OCI-LY1 (cell line): ENCODE measurements at regions not wholly inside any gene's neighbourhood (a gene's known extent, or its start where the extent isn't known, plus 50 kb on each side); places are given as distances from the start of the nearest gene placed in this dataset.
"Not testable (repeated sequence)": the region's sequence is repeated elsewhere in the genome, so short reads cannot be mapped to it uniquely, and the experiment has no call there.

Experiments used
- H2AFZ ChIP-seq: fragments of 200-600 bp; sonication (generic), shearing (Covaris generic); 2 replicates; pipeline ENCODE4 v1.6.0; 2014; ENCODE audit warnings: antibody characterized with exemption, mild to moderate bottlenecking, low read length
- H3F3A ChIP-seq: fragments of 200-600 bp; sonication (generic), shearing (Covaris generic); 2 replicates; pipeline ENCODE4 v1.6.0; 2014; ENCODE audit warnings: mild to moderate bottlenecking, antibody characterized with exemption, low read length, moderate library complexity; ENCODE audit not compliant: insufficient read depth
- H3K27ac ChIP-seq: fragments of 200-600 bp; sonication (generic); 2 replicates; pipeline ENCODE4 v1.5.1; 2014; ENCODE audit warnings: low read length, mixed run types, mild to moderate bottlenecking, low read depth; ENCODE audit not compliant: poor library complexity, severe bottlenecking
- H3K27me3 ChIP-seq: fragments of 200-600 bp; sonication (generic); 2 replicates; pipeline ENCODE4 v1.6.0; 2014; ENCODE audit warnings: antibody characterized with exemption, mild to moderate bottlenecking, low read length, moderate library complexity; ENCODE audit not compliant: insufficient read depth
- H3K36me3 ChIP-seq: fragments of 200-600 bp; sonication (generic); 2 replicates; pipeline ENCODE4 v1.6.1; 2014; ENCODE audit warnings: mild to moderate bottlenecking, antibody characterized with exemption, low read length, moderate library complexity, mixed read lengths; ENCODE audit not compliant: insufficient read depth
- H3K4me1 ChIP-seq: fragments of 200-600 bp; sonication (generic); 2 replicates; pipeline ENCODE4 v1.5.1; 2014; ENCODE audit warnings: mild to moderate bottlenecking, low read length, moderate library complexity; ENCODE audit not compliant: insufficient read depth, severe bottlenecking
- H3K4me2 ChIP-seq: fragments of 200-600 bp; sonication (generic), shearing (Covaris generic); 2 replicates; pipeline ENCODE4 v1.6.1; 2014; ENCODE audit warnings: low read length
- H3K4me3 ChIP-seq: fragments of 200-600 bp; sonication (generic); 2 replicates; pipeline ENCODE4 v1.5.1; 2014; ENCODE audit warnings: low read length, low read depth, mild to moderate bottlenecking, mixed read lengths; ENCODE audit not compliant: poor library complexity, severe bottlenecking
- H3K79me2 ChIP-seq: fragments of 200-600 bp; shearing (Covaris generic); 2 replicates; pipeline ENCODE4 v1.6.1; 2016; ENCODE audit warnings: mixed run types, low read length, mixed read lengths; ENCODE audit not compliant: insufficient read depth
- H3K9ac ChIP-seq: fragments of 200-600 bp; sonication (generic), shearing (Covaris generic); 2 replicates; pipeline ENCODE4 v1.6.1; 2014; ENCODE audit warnings: mild to moderate bottlenecking, low read length, mixed read lengths
- H3K9me2 ChIP-seq: fragments of 200-600 bp; sonication (generic), shearing (Covaris generic); 2 replicates; pipeline ENCODE4 v1.6.1; 2014; ENCODE audit warnings: low read depth, mild to moderate bottlenecking, low read length, mixed read lengths
- H3K9me3 ChIP-seq: fragments of 200-600 bp; shearing (Covaris generic); 2 replicates; pipeline ENCODE4 v1.6.1; 2014; ENCODE audit warnings: low read length, mixed read lengths
- H4K20me1 ChIP-seq: fragments of 200-600 bp; sonication (generic), shearing (Covaris generic); 2 replicates; pipeline ENCODE4 v1.6.0; 2016; ENCODE audit warnings: mild to moderate bottlenecking, low read length; ENCODE audit not compliant: insufficient read depth
- EZH2 ChIP-seq: fragments of 200-600 bp; sonication (generic), shearing (Covaris generic); IDR thresholded peaks from 2 replicates; pipeline ENCODE4 v1.8.0; 2017; ENCODE audit warnings: borderline replicate concordance, mixed run types, mild to moderate bottlenecking, antibody characterized with exemption, low read length, moderate library complexity, mixed read lengths
- TF ChIP-seq, protein P1 (sequence below): fragments of 200-600 bp; sonication (generic), shearing (Covaris generic); IDR thresholded peaks from 2 replicates; pipeline ENCODE4 v1.5.1; 2017; ENCODE audit warnings: mild to moderate bottlenecking, antibody characterized with exemption, low read length, moderate library complexity, mixed read lengths

DNA sequence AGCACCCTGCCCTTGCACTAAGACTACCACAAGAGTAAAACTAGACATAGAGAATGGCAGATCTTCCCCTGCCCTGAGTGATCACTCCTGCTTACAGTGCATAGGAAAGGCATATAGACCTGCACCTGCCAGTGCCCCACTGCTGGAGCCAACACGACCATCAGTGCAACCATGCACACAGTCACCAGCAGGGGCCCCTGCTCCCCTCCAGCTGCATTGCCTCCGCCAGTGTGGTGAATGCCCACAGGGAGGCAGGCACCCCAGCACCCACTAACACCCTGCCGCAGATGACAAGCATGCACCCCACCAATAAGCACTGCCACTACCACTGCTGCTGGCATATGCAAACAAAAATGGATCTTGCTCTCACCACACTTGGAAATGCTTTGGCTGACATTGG lies 478.8 kb downstream of the ADCYAP1 start:
- Histone ChIP-seq H4K20me1 (no peaks in the 10 kb centered on the region), H3K9me3 (no peaks in the 10 kb centered on the region)
- TF ChIP-seq EZH2: no peak
- TF ChIP-seq, protein P1, sequence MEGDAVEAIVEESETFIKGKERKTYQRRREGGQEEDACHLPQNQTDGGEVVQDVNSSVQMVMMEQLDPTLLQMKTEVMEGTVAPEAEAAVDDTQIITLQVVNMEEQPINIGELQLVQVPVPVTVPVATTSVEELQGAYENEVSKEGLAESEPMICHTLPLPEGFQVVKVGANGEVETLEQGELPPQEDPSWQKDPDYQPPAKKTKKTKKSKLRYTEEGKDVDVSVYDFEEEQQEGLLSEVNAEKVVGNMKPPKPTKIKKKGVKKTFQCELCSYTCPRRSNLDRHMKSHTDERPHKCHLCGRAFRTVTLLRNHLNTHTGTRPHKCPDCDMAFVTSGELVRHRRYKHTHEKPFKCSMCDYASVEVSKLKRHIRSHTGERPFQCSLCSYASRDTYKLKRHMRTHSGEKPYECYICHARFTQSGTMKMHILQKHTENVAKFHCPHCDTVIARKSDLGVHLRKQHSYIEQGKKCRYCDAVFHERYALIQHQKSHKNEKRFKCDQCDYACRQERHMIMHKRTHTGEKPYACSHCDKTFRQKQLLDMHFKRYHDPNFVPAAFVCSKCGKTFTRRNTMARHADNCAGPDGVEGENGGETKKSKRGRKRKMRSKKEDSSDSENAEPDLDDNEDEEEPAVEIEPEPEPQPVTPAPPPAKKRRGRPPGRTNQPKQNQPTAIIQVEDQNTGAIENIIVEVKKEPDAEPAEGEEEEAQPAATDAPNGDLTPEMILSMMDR: no peak

DNA sequence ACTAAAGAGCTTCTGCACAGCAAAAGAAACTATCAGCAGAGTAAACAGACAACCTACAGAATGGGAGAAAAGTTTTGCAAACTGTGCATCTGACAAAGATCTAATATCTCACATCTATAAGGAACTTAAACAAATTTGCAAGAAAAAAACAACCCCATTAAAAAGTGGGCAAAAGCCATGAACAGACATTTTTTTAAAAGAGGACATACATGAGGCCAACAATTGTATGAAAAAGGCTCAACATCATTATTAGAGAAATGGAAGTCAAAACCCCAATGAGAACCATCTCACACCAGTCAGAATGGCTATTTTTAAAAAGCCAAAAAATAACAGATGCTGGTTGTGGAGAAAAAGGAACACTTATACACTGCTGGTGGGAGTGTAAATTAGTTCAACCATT lies 483.8 kb downstream of the ADCYAP1 start:
- H3F3A ChIP-seq, H3K79me2 ChIP-seq, H3K9me2 ChIP-seq, H3K27ac ChIP-seq, H4K20me1 ChIP-seq, H3K9me3 ChIP-seq, H2AFZ ChIP-seq, H3K4me3 ChIP-seq, H3K9ac ChIP-seq, H3K4me2 ChIP-seq, H3K36me3 ChIP-seq, H3K4me1 ChIP-seq, H3K27me3 ChIP-seq: not testable (repeated sequence)

More for the DNA sequence above, 478.8 kb downstream of the ADCYAP1 start:
- no peak overlapping the region for H3K9ac ChIP-seq
- no peak overlapping the region for H2AFZ ChIP-seq
- no peak overlapping the region for H3K4me3 ChIP-seq
- H3K9me2 ChIP-seq: no peaks in the 10 kb centered on the region
- no peaks in the 10 kb centered on the region for H3F3A ChIP-seq
- no peaks in the 10 kb centered on the region for H3K36me3 ChIP-seq
- H3K27ac ChIP-seq: no peak overlapping the region
- H3K79me2 ChIP-seq: no peaks in the 10 kb centered on the region
- H3K4me1 ChIP-seq: no peaks in the 10 kb centered on the region
- no peaks in the 10 kb centered on the region for H3K27me3 ChIP-seq
- H3K4me2 ChIP-seq: no peak overlapping the region

DNA sequence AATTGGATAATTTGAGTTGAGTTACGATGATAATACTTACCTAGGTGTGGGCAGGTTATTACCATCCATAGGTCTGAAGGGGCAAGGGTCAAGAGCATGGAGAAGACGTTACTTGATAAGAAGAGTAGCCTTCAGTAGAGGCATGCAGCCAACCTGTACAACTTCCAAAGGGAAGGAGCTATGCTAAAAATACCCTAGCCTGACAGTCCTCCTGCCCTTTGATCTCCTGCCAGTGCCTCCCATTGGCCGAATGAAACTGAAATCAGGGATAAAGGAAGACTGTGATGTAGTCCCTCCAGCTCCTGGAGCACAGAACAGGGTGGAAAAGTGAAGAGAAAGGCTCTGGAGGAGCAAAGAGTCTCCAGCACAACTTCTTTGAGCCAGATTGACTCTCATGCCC lies 487.4 kb downstream of the ADCYAP1 start:
- Histone ChIP-seq H3K9ac (no peak overlapping the region), H3K4me2 (no peak overlapping the region), H3K9me3 (no peaks in the 10 kb centered on the region), H2AFZ (no peak overlapping the region), H3K4me1 (no peaks in the 10 kb centered on the region), H3K27me3 (no peaks in the 10 kb centered on the region), H3K36me3 (no peaks in the 10 kb centered on the region), H3K4me3 (no peak overlapping the region), H3K79me2 (no peaks in the 10 kb centered on the region), H3F3A (no peaks in the 10 kb centered on the region), H3K27ac (no peak overlapping the region), H3K9me2 (no peaks in the 10 kb centered on the region), H4K20me1 (no peaks in the 10 kb centered on the region)
- TF ChIP-seq, protein P1: no peak
- no peak for TF ChIP-seq EZH2

DNA sequence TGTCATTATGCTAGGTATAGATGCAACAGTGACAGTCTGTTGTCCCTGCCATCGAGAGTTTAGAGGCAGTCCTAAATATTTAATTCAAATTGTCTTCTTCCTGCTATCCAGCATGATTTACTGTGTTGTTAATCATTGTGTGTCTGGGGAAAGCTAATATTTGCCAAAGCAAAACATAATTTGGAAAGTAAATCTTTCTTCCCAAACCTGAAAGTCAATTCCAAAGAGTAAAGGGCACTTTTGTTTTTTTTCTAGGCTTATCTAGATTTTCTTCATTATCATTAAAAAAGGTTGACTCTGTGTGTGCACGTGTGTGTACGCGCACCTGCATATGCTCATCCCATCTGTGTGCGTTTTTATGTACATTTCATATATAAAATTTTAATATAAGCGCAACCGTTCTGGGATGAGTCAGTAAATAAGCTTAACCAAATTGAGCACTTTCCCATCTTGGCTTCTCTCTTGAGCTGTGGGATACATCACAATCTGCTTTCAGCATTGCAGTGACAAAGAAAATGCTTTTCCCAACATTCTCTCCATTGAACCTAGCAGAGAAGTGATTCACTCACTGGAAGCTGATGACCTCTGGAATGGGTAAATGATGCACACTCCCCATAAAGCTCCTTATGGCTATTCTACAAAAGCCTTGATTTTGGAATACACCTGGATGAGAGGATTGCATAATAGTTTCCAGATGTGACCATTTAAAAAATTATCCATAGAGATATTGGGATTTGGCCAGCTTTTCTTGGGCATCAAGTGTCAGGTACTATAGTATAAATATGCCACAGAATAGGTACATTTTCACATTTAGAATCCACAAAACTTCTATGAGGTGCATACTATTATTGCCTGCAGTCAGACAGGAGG lies 488.4 kb downstream of the ADCYAP1 start:
- H3K27ac ChIP-seq: no peak overlapping the region
- H3K36me3 ChIP-seq: no peaks in the 10 kb centered on the region
- no peak overlapping the region for H3K4me3 ChIP-seq
- no peaks in the 10 kb centered on the region for H3K9me2 ChIP-seq
- TF ChIP-seq, protein P1: no peak
- TF ChIP-seq EZH2: no peak
- no peak overlapping the region for H2AFZ ChIP-seq
- no peak overlapping the region for H3K9ac ChIP-seq
- H4K20me1 ChIP-seq: no peaks in the 10 kb centered on the region
- no peaks in the 10 kb centered on the region for H3K79me2 ChIP-seq
- no peaks in the 10 kb centered on the region for H3K27me3 ChIP-seq
- H3F3A ChIP-seq: no peaks in the 10 kb centered on the region
- no peak overlapping the region for H3K4me2 ChIP-seq
- no peaks in the 10 kb centered on the region for H3K4me1 ChIP-seq
- H3K9me3 ChIP-seq: no peaks in the 10 kb centered on the region
